ENCODE measurements at regions not wholly inside any gene's neighbourhood (a gene's known extent, or its start where the extent isn't known, plus 50 kb on each side); places are given as distances from the start of the nearest gene placed in this dataset.
A peak's percentile ranks its signal among the peaks of the same experiment; 100 is the strongest.

- TF ChIP-seq POLR2A (IDR thresholded peaks at IDR 0.05) (peak in 1 of 4 donors; percentile 11), POLR2AphosphoS5 (IDR thresholded peaks at IDR 0.05) (no peak)
Measured at GRCh38 chr14:73784181-73784987, 67.2 kb upstream of the PTGR2 start.

Measured in upper lobe of left lung (tissue), 4 donors.